ENCODE measurements at regions not wholly inside any gene's neighbourhood (a gene's known extent, or its start where the extent isn't known, plus 50 kb on each side); places are given as distances from the start of the nearest gene placed in this dataset.

- TF ChIP-seq POLR2A (IDR thresholded peaks at IDR 0.05) (no peak), CTCF (IDR thresholded peaks at IDR 0.05) (no peak)
These were observed 400.5 kb downstream of the GPATCH2 start for GRCh38 chr1:217230412-217230811.
